Vagina (tissue), 2 donors: ENCODE measurements at regions not wholly inside any gene's neighbourhood (a gene's known extent, or its start where the extent isn't known, plus 50 kb on each side); places are given as distances from the start of the nearest gene placed in this dataset.

Source experiments
- POLR2A ChIP-seq, 2 donors: fragments of 450-650 bp; IDR thresholded peaks; one replicate each; pipeline ENCODE4 v1.6.1; 2017; ENCODE audit warnings: antibody characterized with exemption in 2 of 2, mild to moderate bottlenecking in 2 of 2, moderate library complexity in 2 of 2
- POLR2AphosphoS5 ChIP-seq, 2 donors: sonication (generic); formaldehyde crosslinking; IDR thresholded peaks; one replicate each; pipeline ENCODE4 v1.9.0; 2017; ENCODE audit warnings: antibody characterized with exemption in 2 of 2, mild to moderate bottlenecking in 2 of 2, low read depth in 1 of 2; ENCODE audit not compliant: insufficient read depth in 1 of 2
- TF ChIP-seq, protein P1 (sequence below), 3 experiments: fragments of 450-650 bp in 2 of 3; fragments of 200-600 bp in 1 of 3; sonication (generic) in 1 of 3; IDR thresholded peaks; one replicate each; pipeline ENCODE4 v1.5.1; 2017 to 2019; ENCODE audit warnings: antibody characterized with exemption in 3 of 3, mild to moderate bottlenecking in 2 of 3, moderate library complexity in 2 of 3

DNA sequence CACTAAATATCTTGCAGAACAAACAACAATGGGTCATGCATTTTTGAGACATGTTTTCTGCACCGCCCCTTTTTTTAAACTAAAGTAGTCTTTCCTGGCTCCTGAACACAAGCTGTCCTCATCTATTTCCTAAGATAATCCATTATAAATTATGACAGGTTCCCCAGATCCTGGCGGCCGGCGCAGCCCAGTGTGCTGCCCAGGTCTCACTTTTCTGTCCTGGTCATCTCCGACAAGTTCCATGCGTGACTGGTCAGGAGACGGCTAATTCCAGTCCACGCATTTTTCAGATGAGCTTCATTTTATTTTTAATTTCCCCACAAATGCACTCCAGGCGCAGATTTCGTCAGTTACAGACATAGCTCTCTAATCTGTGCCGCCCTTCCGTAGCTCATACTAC lies 92.9 kb upstream of the EGFLAM start:
- TF ChIP-seq, protein P1, sequence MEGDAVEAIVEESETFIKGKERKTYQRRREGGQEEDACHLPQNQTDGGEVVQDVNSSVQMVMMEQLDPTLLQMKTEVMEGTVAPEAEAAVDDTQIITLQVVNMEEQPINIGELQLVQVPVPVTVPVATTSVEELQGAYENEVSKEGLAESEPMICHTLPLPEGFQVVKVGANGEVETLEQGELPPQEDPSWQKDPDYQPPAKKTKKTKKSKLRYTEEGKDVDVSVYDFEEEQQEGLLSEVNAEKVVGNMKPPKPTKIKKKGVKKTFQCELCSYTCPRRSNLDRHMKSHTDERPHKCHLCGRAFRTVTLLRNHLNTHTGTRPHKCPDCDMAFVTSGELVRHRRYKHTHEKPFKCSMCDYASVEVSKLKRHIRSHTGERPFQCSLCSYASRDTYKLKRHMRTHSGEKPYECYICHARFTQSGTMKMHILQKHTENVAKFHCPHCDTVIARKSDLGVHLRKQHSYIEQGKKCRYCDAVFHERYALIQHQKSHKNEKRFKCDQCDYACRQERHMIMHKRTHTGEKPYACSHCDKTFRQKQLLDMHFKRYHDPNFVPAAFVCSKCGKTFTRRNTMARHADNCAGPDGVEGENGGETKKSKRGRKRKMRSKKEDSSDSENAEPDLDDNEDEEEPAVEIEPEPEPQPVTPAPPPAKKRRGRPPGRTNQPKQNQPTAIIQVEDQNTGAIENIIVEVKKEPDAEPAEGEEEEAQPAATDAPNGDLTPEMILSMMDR (IDR thresholded peaks at IDR 0.05): no peak
- TF ChIP-seq POLR2A (IDR thresholded peaks at IDR 0.05) (no peak), POLR2AphosphoS5 (IDR thresholded peaks at IDR 0.05; ENCODE audit: insufficient read depth in 1 of 2, low read depth in 1 of 2) (no peak)
